ENCODE measurements at regions not wholly inside any gene's neighbourhood (a gene's known extent, or its start where the extent isn't known, plus 50 kb on each side); places are given as distances from the start of the nearest gene placed in this dataset.
A peak's percentile ranks its signal among the peaks of the same experiment; 100 is the strongest.

- ATAC-seq (no peak), DNase-seq (ENCODE audit: low read depth, low spot score) (no peak)
- intact Hi-C loops (cut with micrococcal nuclease; ENCODE audit: unreplicated experiment) (no loop called here), in situ Hi-C loops (cut with HindIII; ENCODE audit: low pct_unique_long_range_greater_than_20kb, low sequenced_read_pairs) (no loop called here)
- BruUV-seq (replicated peaks) = no TSS peak
- Histone ChIP-seq H3K27ac (ENCODE audit: low read length) (no peak overlapping the region), H3K4me3 (ENCODE audit: low read depth in 2 of 2, low read length in 2 of 2) (no peak overlapping the region), H3K27me3 (ENCODE audit: control insufficient read depth, insufficient read depth, low read length) (peaks cover 2% of the 10 kb centered on the region; the same call in 1 of the 2 replicates), H3K9me3 (ENCODE audit: control insufficient read depth, insufficient read depth, low read depth, low read length) (no peaks in the 10 kb centered on the region), H3K36me3 (ENCODE audit: control insufficient read depth, insufficient read depth, low read length) (no peaks in the 10 kb centered on the region), H3K4me1 (ENCODE audit: control insufficient read depth, insufficient read depth, low read length) (no peaks in the 10 kb centered on the region)
- ChIA-PET CTCF (interaction anchor here (0.5 kb wide), 1 partner anchor 119 kb away, joined by 3 read pairs; no protein-coding TSS in a partner anchor), POLR2A (interaction anchor here (0.6 kb wide), 1 partner anchor 871 kb away, joined by 3 read pairs; no protein-coding TSS in a partner anchor)
- TF ChIP-seq POLR2AphosphoS5 (IDR thresholded peaks at IDR 0.05; ENCODE audit: low read depth, low read length) (no peak), REST (IDR thresholded peaks at IDR 0.05; ENCODE audit: insufficient read depth in 1 of 2, low read depth in 2 of 2, low read length in 1 of 2) (no peak), CTCF (IDR thresholded peaks at IDR 0.05) (no peak)
Measured at GRCh38 chr16:73966851-73967250, 329.8 kb upstream of the PSMD7 start.

- ChIA-PET CTCF (no interaction called here), POLR2A (no interaction called here)
- Histone ChIP-seq H3K27ac (ENCODE audit: low read length) (no peak overlapping the region), H3K4me1 (ENCODE audit: control insufficient read depth, insufficient read depth, low read length) (no peaks in the 10 kb centered on the region), H3K4me3 (ENCODE audit: low read depth in 2 of 2, low read length in 2 of 2) (no peak overlapping the region), H3K36me3 (ENCODE audit: control insufficient read depth, insufficient read depth, low read length) (no peaks in the 10 kb centered on the region), H3K9me3 (ENCODE audit: control insufficient read depth, insufficient read depth, low read depth, low read length) (no peaks in the 10 kb centered on the region), H3K27me3 (ENCODE audit: control insufficient read depth, insufficient read depth, low read length) (no peaks in the 10 kb centered on the region; the same call in 1 of the 2 replicates)
- intact Hi-C loops (cut with micrococcal nuclease; ENCODE audit: unreplicated experiment) (no loop called here), in situ Hi-C loops (cut with HindIII; ENCODE audit: low pct_unique_long_range_greater_than_20kb, low sequenced_read_pairs) (no loop called here)
- no TSS peak for BruUV-seq (replicated peaks)
- DNase-seq (ENCODE audit: low read depth, low spot score) = no peak
- no peak for TF ChIP-seq SIN3A (IDR thresholded peaks at IDR 0.05; ENCODE audit: borderline replicate concordance, insufficient read depth, low read depth, low read length)
- no peak for ATAC-seq
Measured at GRCh38 chr16:73965591-73965990, 331.0 kb upstream of the PSMD7 start.

- no peak for ATAC-seq
- TF ChIP-seq REST (IDR thresholded peaks at IDR 0.05; ENCODE audit: insufficient read depth in 1 of 2, low read depth in 2 of 2, low read length in 1 of 2) (no peak), CTCF (IDR thresholded peaks at IDR 0.05) (peak; percentile 79; the same call in 1 of the 2 replicates)
- Histone ChIP-seq H3K36me3 (ENCODE audit: control insufficient read depth, insufficient read depth, low read length) (no peaks in the 10 kb centered on the region), H3K27ac (ENCODE audit: low read length) (no peak overlapping the region), H3K4me1 (ENCODE audit: control insufficient read depth, insufficient read depth, low read length) (no peaks in the 10 kb centered on the region), H3K27me3 (ENCODE audit: control insufficient read depth, insufficient read depth, low read length) (no peaks in the 10 kb centered on the region; the same call in 1 of the 2 replicates), H3K9me3 (ENCODE audit: control insufficient read depth, insufficient read depth, low read depth, low read length) (no peaks in the 10 kb centered on the region), H3K4me3 (ENCODE audit: low read depth in 2 of 2, low read length in 2 of 2) (no peak overlapping the region)
- ChIA-PET CTCF (interaction anchor here (0.5 to 1.1 kb wide), 2 partner anchors 20 to 270 kb away, joined by 3 to 4 read pairs; no protein-coding TSS in a partner anchor), POLR2A (no interaction called here)
- intact Hi-C loops (cut with micrococcal nuclease; ENCODE audit: unreplicated experiment) = loop anchor here (5.0 kb wide), 1 partner anchor 390 kb away; no protein-coding TSS in a partner anchor
- in situ Hi-C loops (cut with HindIII; ENCODE audit: low pct_unique_long_range_greater_than_20kb, low sequenced_read_pairs) = no loop called here
- DNase-seq (ENCODE audit: low read depth, low spot score) = peak; percentile 18
- no TSS peak for BruUV-seq (replicated peaks)
Measured at GRCh38 chr16:73956587-73957494, 339.8 kb upstream of the PSMD7 start.

Measured in Panc1 (cell line).